HEK293 (cell line): ENCODE measurements at regions not wholly inside any gene's neighbourhood (a gene's known extent, or its start where the extent isn't known, plus 50 kb on each side); places are given as distances from the start of the nearest gene placed in this dataset.
"Not testable (repeated sequence)": the region's sequence is repeated elsewhere in the genome, so short reads cannot be mapped to it uniquely, and the experiment has no call there.

Experiments used
- CTCF ChIA-PET: fragments of 350-600 bp; formaldehyde crosslinking; extraction: SDS; loops from one replicate; lab custom pipeline; 2021; ENCODE audit warnings: antibody characterized with exemption; lab: Yijun Ruan, JAX
- POLR2A ChIA-PET: fragments of 300-600 bp; formaldehyde crosslinking; extraction: SDS; loops from one replicate; lab custom pipeline; 2020; ENCODE audit warnings: antibody characterized with exemption, inconsistent platforms; lab: Yijun Ruan, JAX
- H3K27ac ChIP-seq: fragments of 200-500 bp; sonication (Bioruptor generic); 2 replicates; pipeline ENCODE4 v1.5.1; 2014; ENCODE audit warnings: low read depth, low read length, control low read depth, inconsistent platforms; ENCODE audit errors: extremely low read depth
- H3K36me3 ChIP-seq, 2 experiments: fragments of 200-500 bp in 1 of 2; sonication (Bioruptor generic) in 1 of 2; 1 replicate in 1 of 2; 2 replicates in 1 of 2; pipeline ENCODE4 v1.5.1; 2014 to 2017; ENCODE audit warnings: inconsistent platforms in 2 of 2, low read length in 2 of 2; ENCODE audit not compliant: control insufficient read depth in 2 of 2, insufficient read depth in 1 of 2
- H3K4me1 ChIP-seq: fragments of 200-500 bp; sonication (Bioruptor generic); 2 replicates; pipeline ENCODE4 v1.5.1; 2014; ENCODE audit warnings: mild to moderate bottlenecking, low read length, inconsistent platforms; ENCODE audit not compliant: control insufficient read depth, insufficient read depth
- H3K4me3 ChIP-seq: 2 replicates; pipeline ENCODE4 v1.5.1; 2011; ENCODE audit warnings: low read depth, mild to moderate bottlenecking, control low read depth, low read length, moderate library complexity
- H3K9me3 ChIP-seq: fragments of 200-500 bp; sonication (Bioruptor generic); 2 replicates; pipeline ENCODE4 v1.5.1; 2014; ENCODE audit warnings: low read depth, low read length, inconsistent platforms; ENCODE audit not compliant: control insufficient read depth, insufficient read depth
- GLI2 ChIP-seq: fragments of 450-650 bp; formaldehyde crosslinking; IDR thresholded peaks from 2 replicates; pipeline ENCODE4; 2017; ENCODE audit warnings: missing biosample characterization, missing genetic modification characterization, low read depth, borderline replicate concordance
- IKZF3 ChIP-seq: fragments of 450-650 bp; IDR thresholded peaks from 2 replicates; pipeline ENCODE4 v1.5.0; 2018; ENCODE audit warnings: missing biosample characterization, mild to moderate bottlenecking, missing genetic modification characterization, moderate library complexity
- OSR2 ChIP-seq: fragments of 450-650 bp; formaldehyde crosslinking; IDR thresholded peaks from 2 replicates; pipeline ENCODE4 v1.5.1; 2016; ENCODE audit warnings: missing biosample characterization, missing genetic modification characterization
- PRDM1 ChIP-seq: fragments of 450-650 bp; formaldehyde crosslinking; IDR thresholded peaks from 2 replicates; pipeline ENCODE4; 2016; ENCODE audit warnings: missing biosample characterization, missing genetic modification characterization
- PRDM10 ChIP-seq: fragments of 450-650 bp; formaldehyde crosslinking; IDR thresholded peaks from 2 replicates; pipeline ENCODE4 v1.5.1; 2016; ENCODE audit warnings: missing biosample characterization, missing genetic modification characterization
- SP7 ChIP-seq: fragments of 450-650 bp; formaldehyde crosslinking; IDR thresholded peaks from 2 replicates; pipeline ENCODE4 v1.5.1; 2016; ENCODE audit warnings: missing biosample characterization, missing genetic modification characterization
- YY2 ChIP-seq: fragments of 450-650 bp; formaldehyde crosslinking; IDR thresholded peaks from 2 replicates; pipeline ENCODE4 v1.5.1; 2016; ENCODE audit warnings: missing biosample characterization, missing genetic modification characterization
- ZNF202 ChIP-seq: fragments of 450-650 bp; formaldehyde crosslinking; IDR thresholded peaks from 2 replicates; pipeline ENCODE4 v1.5.1; 2016; ENCODE audit warnings: missing biosample characterization, missing genetic modification characterization, borderline replicate concordance
- ZNF26 ChIP-seq: fragments of 450-650 bp; formaldehyde crosslinking; IDR thresholded peaks from 2 replicates; pipeline ENCODE4 v1.5.1; 2016; ENCODE audit warnings: missing biosample characterization, missing genetic modification characterization
- ZNF354C ChIP-seq: fragments of 450-650 bp; formaldehyde crosslinking; IDR thresholded peaks from 2 replicates; pipeline ENCODE4 v1.5.1; 2016; ENCODE audit warnings: missing biosample characterization, missing genetic modification characterization, low read depth, borderline replicate concordance
- ZNF391 ChIP-seq: fragments of 450-650 bp; formaldehyde crosslinking; IDR thresholded peaks from 2 replicates; pipeline ENCODE4 v1.5.1; 2016; ENCODE audit warnings: low read depth, missing biosample characterization, missing genetic modification characterization, borderline replicate concordance
- ZNF488 ChIP-seq: fragments of 450-650 bp; formaldehyde crosslinking; IDR thresholded peaks from 2 replicates; pipeline ENCODE4 v1.5.1; 2016; ENCODE audit warnings: missing biosample characterization, missing genetic modification characterization
- ZNF530 ChIP-seq: fragments of 450-650 bp; formaldehyde crosslinking; IDR thresholded peaks from 2 replicates; pipeline ENCODE4 v1.5.1; 2016; ENCODE audit warnings: low read depth, missing biosample characterization, missing genetic modification characterization
- ZNF560 ChIP-seq: fragments of 450-650 bp; formaldehyde crosslinking; IDR thresholded peaks from 2 replicates; pipeline ENCODE4 v1.5.1; 2017; ENCODE audit warnings: missing biosample characterization, missing genetic modification characterization, borderline replicate concordance
- ZNF580 ChIP-seq: fragments of 450-650 bp; formaldehyde crosslinking; IDR thresholded peaks from 2 replicates; pipeline ENCODE4 v1.5.1; 2016; ENCODE audit warnings: missing biosample characterization, missing genetic modification characterization
- ZNF610 ChIP-seq: fragments of 450-650 bp; formaldehyde crosslinking; IDR thresholded peaks from 2 replicates; pipeline ENCODE4 v1.5.1; 2016; ENCODE audit warnings: missing biosample characterization, missing genetic modification characterization, borderline replicate concordance
- ZNF624 ChIP-seq: fragments of 450-650 bp; formaldehyde crosslinking; IDR thresholded peaks from 2 replicates; pipeline ENCODE4 v1.5.1; 2017; ENCODE audit warnings: missing biosample characterization, missing genetic modification characterization
- ZNF660 ChIP-seq: fragments of 450-650 bp; IDR thresholded peaks from 2 replicates; pipeline ENCODE4 v1.5.1; 2018; ENCODE audit warnings: missing biosample characterization, mild to moderate bottlenecking, missing genetic modification characterization
- ZNF76 ChIP-seq: fragments of 450-650 bp; formaldehyde crosslinking; IDR thresholded peaks from 2 replicates; pipeline ENCODE4; 2016; ENCODE audit warnings: low read depth, missing biosample characterization, missing genetic modification characterization, borderline replicate concordance
- ZNF843 ChIP-seq: fragments of 450-650 bp; formaldehyde crosslinking; IDR thresholded peaks from 2 replicates; pipeline ENCODE4 v1.5.1; 2016; ENCODE audit warnings: missing biosample characterization, missing genetic modification characterization
- TF ChIP-seq, protein P1 (sequence below): fragments of 450-650 bp; formaldehyde crosslinking; IDR thresholded peaks from 2 replicates; pipeline ENCODE4 v1.5.1; 2017; ENCODE audit warnings: missing biosample characterization, mild to moderate bottlenecking, missing genetic modification characterization, moderate library complexity

GRCh38 chr6:27777126-27777525, 135.1 kb downstream of the OR2B2 start:
- Histone ChIP-seq H3K4me3 (no peak overlapping the region), H3K36me3 (no peaks in the 10 kb centered on the region), H3K9me3 (no peaks in the 10 kb centered on the region), H3K27ac (no peak overlapping the region), H3K4me1 (no peaks in the 10 kb centered on the region)
- TF ChIP-seq PRDM1 (tag by site-specific recombination), result peak; percentile 77
- TF ChIP-seq YY2 (tag by site-specific recombination), result no peak
- CTCF ChIA-PET, result no interaction called here
- POLR2A ChIA-PET, result interaction anchor here (0.8 kb wide), 1 partner anchor 116 kb away, joined by 7 read pairs; no protein-coding TSS in a partner anchor

DNA sequence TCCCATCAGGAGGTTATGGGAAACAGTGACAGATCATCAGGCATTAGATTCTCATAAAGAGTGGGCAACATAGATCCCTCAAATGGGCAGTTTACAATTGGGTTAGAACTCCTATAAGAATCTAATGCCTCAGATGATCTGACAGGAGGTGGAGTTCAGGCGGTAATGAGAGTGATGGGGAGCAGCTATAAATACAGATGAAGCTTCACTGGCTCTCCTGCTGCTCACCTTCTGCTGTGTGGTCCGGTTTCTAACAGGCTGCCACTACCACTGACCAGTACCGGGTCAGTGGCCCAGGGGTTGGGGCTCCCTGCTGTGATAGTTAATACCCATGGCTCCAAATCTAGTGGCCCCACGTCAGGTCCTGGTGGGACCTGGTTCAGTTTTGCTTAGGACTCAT, 135.7 kb downstream of the OR2B2 start:
- Histone ChIP-seq H3K9me3 (no peaks in the 10 kb centered on the region), H3K27ac (no peak overlapping the region)
- TF ChIP-seq ZNF610 (tag by site-specific recombination) (peak; percentile 97), ZNF530 (no peak), ZNF580 (tag by site-specific recombination) (no peak), ZNF624 (tag by site-specific recombination) (no peak), GLI2 (no peak)
- TF ChIP-seq, all 188 proteins: peak for 1
- Histone ChIP-seq H3K4me1 (no peaks in the 10 kb centered on the region), H3K36me3 (no peaks in the 10 kb centered on the region), H3K4me3 (no peak overlapping the region)
- POLR2A ChIA-PET, result no interaction called here
- CTCF ChIA-PET, result interaction anchor here (0.6 to 1.7 kb wide), 2 partner anchors 120 to 556 kb away, joined by 4 to 6 read pairs; no protein-coding TSS in a partner anchor

DNA sequence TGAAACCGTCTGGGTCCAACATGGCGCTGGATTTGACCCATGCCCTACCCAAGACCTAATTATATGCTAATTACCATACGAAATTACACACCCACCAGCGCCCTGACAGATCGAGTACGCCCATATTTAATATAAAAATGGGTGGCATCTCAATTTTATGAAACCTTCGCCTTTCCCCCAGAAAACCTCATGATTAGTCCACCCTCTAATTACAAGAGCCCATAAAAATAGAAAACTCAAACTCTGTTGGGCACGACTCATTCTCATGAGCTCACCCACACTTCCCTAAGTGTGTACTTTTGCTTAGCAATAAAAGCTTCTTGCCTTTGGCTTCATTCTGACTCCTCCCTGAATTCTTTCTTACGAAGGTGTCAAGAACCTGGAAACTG, 136.4 kb downstream of the OR2B2 start:
- Histone ChIP-seq H3K9me3 (no peaks in the 10 kb centered on the region), H3K4me3 (no peak overlapping the region), H3K36me3 (no peaks in the 10 kb centered on the region), H3K4me1 (no peaks in the 10 kb centered on the region), H3K27ac (no peak overlapping the region)
- ChIA-PET POLR2A (no interaction called here), CTCF (interaction anchor here (0.6 to 1.7 kb wide), 5 partner anchors 21 to 572 kb away, joined by 3 to 6 read pairs (median 3); no protein-coding TSS in a partner anchor)
- no peak for TF ChIP-seq ZNF843 (tag by site-specific recombination)
- TF ChIP-seq ZNF660 (tag by site-specific recombination), result no peak
- no peak for TF ChIP-seq IKZF3 (tag by site-specific recombination)
- TF ChIP-seq ZNF560, result no peak
- TF ChIP-seq, protein P1, sequence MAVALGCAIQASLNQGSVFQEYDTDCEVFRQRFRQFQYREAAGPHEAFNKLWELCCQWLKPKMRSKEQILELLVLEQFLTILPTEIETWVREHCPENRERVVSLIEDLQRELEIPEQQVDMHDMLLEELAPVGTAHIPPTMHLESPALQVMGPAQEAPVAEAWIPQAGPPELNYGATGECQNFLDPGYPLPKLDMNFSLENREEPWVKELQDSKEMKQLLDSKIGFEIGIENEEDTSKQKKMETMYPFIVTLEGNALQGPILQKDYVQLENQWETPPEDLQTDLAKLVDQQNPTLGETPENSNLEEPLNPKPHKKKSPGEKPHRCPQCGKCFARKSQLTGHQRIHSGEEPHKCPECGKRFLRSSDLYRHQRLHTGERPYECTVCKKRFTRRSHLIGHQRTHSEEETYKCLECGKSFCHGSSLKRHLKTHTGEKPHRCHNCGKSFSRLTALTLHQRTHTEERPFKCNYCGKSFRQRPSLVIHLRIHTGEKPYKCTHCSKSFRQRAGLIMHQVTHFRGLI (tag by site-specific recombination), result peak; percentile 71; the same call in 1 of the 2 replicates
- no peak for TF ChIP-seq ZNF391 (tag by site-specific recombination)
- TF ChIP-seq ZNF26 (tag by site-specific recombination), result no peak
- no peak for TF ChIP-seq ZNF530
- no peak for TF ChIP-seq PRDM10
- TF ChIP-seq ZNF354C, result no peak
- TF ChIP-seq OSR2, result no peak
- no peak for TF ChIP-seq ZNF488
- no peak for TF ChIP-seq ZNF202 (tag by site-specific recombination)
- TF ChIP-seq SP7 (tag by site-specific recombination), result peak; percentile 70
- no peak for TF ChIP-seq ZNF76 (tag by site-specific recombination)

- not testable (repeated sequence) for H3K27ac ChIP-seq
Measured at GRCh38 chr6:27775138-27775795, 136.9 kb downstream of the OR2B2 start.

More at GRCh38 chr6:27775138-27775795, 136.9 kb downstream of the OR2B2 start:
- POLR2A ChIA-PET, H3K4me1 ChIP-seq, H3K9me3 ChIP-seq, H3K4me3 ChIP-seq, H3K36me3 ChIP-seq: not testable (repeated sequence)
- CTCF ChIA-PET, result interaction anchor here (0.6 to 1.7 kb wide), 4 partner anchors 21 to 572 kb away, joined by 3 to 4 read pairs (median 3); no protein-coding TSS in a partner anchor
